ENCODE measurements at regions not wholly inside any gene's neighbourhood (a gene's known extent, or its start where the extent isn't known, plus 50 kb on each side); places are given as distances from the start of the nearest gene placed in this dataset.

DNA sequence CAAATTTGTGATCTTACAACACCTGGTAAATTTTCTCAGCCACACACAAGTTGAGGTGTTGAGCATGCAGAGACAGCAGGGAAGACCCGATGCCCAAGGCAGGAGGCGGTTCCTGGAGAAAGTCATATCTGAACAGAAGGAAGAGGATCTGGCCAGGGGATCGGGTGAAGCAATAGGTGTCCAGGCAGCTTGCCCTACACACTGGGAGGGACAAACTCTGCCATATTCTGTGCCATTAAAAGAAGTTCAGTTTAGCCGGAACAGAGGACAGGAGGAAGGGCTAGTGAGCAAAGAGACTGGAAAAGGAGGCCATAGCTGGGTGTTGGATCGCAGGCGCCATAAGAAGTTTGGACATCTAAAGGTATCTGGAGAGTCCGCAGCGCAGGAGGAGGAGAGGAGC is 76.5 kb downstream of the TMPRSS5 start:
- TF ChIP-seq, protein P1, sequence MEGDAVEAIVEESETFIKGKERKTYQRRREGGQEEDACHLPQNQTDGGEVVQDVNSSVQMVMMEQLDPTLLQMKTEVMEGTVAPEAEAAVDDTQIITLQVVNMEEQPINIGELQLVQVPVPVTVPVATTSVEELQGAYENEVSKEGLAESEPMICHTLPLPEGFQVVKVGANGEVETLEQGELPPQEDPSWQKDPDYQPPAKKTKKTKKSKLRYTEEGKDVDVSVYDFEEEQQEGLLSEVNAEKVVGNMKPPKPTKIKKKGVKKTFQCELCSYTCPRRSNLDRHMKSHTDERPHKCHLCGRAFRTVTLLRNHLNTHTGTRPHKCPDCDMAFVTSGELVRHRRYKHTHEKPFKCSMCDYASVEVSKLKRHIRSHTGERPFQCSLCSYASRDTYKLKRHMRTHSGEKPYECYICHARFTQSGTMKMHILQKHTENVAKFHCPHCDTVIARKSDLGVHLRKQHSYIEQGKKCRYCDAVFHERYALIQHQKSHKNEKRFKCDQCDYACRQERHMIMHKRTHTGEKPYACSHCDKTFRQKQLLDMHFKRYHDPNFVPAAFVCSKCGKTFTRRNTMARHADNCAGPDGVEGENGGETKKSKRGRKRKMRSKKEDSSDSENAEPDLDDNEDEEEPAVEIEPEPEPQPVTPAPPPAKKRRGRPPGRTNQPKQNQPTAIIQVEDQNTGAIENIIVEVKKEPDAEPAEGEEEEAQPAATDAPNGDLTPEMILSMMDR (IDR thresholded peaks at IDR 0.05; ENCODE audit: insufficient read depth, low read depth, low read length): no peak
- no peak for TF ChIP-seq EZH2 (IDR thresholded peaks at IDR 0.05; ENCODE audit: insufficient read depth, low read length)

All from astrocyte (in vitro differentiated cells and primary cell).